HG02588 (cell line): ENCODE measurements at regions not wholly inside any gene's neighbourhood (a gene's known extent, or its start where the extent isn't known, plus 50 kb on each side); places are given as distances from the start of the nearest gene placed in this dataset.
"Not testable (repeated sequence)": the region's sequence is repeated elsewhere in the genome, so short reads cannot be mapped to it uniquely, and the experiment has no call there.

Source experiments
- ATAC-seq: cut with Tn5 transposase; IDR thresholded peaks from one replicate; pipeline ENCODE4 v1.9.1; 2021; ENCODE audit warnings: mild to moderate bottlenecking, moderate library complexity; ENCODE audit not compliant: unreplicated experiment

DNA sequence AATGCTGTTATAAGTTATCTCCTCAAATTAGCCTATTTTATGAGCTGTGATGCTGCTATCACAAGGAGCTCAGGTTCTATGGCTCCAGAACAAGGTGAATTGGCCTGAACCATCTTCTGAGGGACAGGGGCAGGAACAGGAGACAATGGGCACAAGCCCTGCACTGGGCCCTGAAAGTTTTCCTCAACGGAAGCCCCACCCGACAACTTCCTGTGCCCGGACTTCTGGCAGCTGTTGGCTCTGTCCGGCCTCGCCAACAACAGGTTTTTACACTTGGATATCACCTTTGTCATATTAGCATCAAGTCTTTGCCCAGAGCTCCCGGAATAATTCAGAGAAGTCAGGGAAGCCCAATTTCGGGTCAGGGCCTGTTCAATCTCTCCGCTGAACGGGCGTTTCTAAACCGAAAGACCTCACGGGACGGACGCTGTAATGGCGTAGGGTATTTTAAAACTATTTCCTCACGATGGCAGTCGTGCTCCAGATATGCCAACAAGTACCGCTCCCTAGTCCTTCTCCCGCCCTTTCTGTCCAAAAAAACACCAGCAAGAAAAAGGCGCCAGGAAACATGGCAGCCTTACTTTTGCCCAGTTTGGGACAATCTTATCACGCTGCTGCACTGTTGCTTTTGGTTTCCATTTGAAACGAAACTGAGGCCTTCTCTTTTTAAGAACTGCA lies 201.0 kb upstream of the STK26 start:
- ATAC-seq: no peak

DNA sequence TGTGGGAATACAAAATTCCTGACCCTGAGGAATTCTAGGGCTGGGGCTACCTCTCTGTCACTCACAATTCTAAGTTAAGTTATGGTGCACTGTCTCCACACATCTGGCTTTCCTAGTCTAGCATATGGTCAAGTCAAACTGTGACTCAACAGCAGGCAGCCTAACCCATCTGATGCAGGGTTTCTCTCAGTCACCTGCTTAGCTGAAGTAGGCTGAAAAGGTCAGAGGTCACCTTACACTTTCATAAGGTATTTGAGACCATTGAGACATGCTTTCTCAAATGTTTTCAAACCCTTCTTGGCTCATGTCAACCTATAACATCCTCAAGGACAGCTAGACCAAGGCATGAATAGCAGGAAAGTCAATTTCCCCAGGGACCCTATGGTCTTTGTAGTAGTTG lies 196.5 kb upstream of the STK26 start:
- no peak for ATAC-seq

DNA sequence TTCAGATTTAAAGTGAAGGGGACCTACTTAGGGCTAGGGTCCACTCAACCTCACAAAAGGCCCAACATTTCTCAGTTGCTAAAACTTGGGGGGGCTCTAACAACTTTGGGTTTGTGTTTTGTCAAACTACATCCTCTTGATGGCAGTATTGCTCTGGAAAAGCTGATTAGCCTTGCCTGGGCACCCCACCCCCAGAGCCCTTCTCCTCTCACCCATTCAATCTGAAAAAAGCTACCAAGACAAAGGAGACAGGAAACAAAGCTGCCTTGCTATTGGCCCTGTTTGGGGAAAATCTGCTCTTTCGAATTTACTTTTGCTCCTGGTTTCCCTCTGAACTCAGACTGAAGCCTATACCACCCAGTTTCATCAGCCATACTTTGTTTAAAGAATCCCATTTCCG lies 195.2 kb upstream of the STK26 start:
- ATAC-seq: peak; percentile 64

DNA sequence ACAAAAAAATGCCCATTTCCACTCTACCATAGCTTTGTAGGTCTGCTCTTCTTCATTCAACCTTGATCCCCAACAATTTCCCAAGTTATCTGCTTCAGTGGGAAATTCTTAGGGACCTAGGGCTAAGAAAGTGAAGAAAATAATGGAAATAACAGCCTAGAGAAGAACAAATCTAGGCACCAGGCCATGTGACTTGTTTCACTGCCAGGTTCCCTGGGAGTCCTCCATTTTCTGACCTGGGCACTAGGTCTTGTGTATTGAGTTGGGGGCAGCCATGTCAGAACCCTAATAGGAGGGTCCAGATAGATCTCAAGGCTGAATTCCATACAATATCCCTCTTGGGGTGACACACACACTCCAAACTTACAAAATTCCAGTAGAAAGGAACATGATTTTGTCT lies 194.6 kb upstream of the STK26 start:
- no peak for ATAC-seq

DNA sequence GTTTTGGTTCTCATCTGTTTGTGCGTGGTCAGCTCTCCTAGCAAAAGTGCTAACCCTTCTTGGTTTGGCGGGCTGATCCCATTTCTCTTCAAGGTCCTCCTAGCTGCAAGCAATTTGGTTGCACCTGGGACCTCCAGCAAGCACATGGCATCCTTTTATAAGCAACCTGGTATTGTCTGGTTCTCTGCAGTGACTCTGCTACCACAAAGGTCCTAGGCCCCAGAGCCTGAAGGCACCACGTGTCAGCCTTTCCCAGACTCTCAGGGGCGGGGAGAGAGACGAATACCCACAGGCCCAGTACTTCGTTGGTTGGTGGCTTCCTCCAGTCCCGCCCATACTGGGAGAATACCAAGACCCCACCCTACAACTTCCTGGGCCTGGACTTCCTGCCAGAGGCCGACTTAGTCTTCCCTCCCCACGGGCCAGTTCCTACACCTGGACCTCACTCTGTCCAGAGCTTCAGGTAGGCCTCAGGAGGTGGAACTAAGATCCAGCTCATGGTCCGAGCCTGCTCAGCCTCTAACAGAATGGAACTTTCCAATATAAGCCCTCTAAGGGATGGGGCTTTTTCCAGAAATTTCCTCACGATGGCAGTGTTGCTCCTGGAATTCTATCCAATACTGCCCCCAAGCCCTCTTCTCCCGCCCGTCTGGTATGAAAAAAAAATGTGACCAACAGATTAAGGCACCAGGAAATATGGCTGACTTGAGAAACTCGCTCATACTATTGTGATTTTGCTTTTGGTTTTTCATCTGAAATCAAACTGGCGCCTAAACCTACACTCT lies 192.5 kb upstream of the STK26 start:
- ATAC-seq: no peak

DNA sequence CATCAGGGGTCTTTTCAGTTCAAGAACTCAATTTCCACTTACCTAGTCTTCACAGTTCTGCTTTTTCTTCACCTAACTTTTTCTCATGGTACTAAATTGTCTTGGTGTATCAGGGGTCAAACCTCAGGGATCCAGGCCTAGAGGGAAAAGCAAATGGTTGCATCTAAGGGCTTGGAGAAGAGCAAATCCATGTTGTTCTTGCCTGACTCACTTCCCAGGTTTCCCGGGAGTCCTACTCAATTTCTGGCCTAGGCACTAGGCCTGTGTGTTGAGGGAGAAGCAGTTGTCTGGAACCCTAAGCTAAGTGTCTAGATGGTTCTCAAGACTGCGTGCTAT lies 191.9 kb upstream of the STK26 start:
- no peak for ATAC-seq

DNA sequence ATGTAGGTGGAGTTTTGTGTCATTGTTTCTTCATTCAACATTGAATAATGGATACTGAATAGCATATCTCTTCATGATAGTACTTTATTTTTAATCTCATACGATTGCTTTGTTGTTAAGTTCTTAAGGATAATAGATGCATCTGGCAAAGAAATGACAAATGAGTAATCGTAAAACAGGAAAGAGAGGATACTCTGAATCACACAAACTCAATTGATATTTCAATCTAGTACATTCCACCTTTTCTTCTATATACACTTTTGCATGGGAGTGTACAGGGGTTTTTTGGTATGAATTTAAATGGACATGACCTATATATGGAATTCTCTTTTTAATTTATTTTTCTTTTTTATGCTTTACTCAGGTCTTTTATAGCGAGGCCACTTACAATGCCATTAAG lies 186.9 kb upstream of the STK26 start:
- no peak for ATAC-seq

DNA sequence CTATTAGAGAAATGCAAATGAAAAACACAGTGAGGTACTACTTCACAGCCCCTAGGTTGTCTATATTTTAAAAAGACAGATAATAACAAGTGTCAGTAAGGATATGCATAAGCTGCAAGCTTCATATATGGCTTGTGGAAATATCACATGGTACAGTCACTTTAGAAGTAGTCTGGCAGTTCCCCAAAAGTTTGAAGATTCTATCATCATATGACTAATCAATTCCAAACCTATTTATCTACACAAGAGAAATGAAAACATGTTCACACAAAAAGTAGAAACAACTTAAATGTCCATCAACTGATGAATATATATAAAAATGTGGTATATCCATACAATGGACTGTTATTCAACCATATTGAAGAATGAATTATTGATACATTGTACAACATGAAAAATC lies 185.8 kb upstream of the STK26 start:
- ATAC-seq: no peak

DNA sequence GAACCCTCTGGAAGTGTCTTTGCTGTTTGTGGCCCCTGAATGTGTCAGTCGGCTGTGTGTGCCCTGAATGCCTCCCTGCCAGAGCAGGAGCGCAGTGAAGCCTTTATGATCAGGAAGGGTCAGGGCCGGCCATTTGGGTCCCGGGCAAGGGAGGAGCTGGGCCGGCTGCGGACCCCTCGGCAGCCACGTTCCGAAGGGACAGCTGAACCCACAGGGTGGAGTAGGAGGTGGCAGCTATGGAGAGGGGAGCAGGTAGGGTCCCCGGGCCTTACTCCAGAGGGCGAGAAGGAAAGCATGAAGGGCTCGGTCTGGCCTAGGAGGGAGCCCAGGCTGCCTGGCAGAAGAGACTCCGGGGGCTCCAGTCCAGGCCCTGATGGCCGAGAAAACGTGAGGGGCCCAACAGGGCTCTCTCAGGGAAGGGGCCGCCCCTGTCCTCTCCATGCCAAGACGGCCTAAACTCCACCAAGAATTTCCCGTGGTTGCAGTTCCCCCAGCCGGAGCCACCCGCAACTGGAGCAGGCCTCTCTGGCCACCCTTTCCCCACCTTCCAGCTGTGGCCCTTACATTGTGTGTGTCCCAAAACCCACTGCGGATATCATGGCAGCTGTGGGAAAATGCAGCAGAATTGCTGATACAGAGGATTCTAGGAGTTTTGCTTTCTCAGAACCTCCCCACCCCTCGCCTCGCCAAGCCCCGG lies 182.2 kb upstream of the STK26 start:
- ATAC-seq: no peak

DNA sequence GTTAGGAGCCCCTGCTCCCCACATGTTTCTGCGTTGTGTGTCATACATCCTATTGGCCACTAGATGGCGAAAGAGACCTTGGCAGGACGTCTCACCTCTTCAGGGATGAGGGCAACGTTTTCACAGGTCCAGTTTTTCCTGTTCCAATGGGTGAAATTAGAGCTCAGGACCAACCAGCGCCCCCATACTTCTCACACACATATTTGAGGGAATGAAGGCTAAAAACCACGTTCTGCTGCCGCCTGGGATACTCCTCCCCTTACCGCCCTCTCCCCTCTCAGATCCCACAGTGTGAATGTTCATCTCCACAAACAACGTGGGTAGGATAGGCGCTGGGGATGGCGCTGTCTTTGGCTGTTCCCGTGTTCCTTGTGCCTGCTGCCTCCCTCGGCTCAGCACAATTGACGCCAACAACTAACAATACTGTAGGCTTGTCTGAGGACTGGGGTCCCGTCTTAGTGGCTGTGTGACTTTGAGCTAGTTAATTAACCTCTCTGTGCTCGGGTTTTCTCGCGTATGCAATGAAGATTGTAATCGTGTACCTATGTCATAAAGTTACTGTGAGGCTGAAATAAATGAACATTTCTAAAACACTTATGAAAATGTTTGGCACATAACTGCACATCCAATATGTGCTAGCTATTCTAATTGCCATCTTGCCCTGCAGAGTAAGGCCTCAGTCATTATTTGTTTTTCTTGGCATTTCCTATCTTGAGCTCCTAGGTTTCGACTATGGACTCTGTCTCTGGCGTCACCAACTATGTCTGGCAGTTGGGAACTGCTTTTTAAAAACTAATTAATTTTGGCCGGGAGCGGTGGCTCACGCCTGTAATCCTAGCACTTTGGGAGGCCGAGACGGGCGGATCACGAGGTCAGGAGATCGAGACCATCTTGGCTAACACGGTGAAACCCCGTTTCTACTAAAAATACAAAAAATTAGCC lies 181.3 kb upstream of the STK26 start:
- peak; percentile 70 for ATAC-seq

DNA sequence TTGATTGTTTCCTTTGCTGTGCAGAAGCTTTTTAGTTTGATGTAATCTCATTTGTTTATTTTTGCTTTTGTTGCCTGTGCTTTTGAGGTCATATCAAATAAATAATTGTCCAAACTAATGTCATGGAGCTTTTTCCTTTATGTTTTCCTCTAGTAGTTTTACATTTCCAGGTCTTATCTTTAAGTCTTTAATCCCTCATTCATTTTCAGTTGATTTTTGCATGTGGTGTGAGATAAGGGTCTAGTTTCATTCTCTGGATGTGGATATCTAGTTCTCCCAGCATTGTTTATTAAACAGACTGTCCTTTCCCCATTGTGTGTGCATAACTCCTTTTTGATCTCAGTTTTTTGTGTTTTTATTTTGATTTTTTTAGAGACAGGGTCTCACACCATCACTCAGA lies 179.1 kb upstream of the STK26 start:
- ATAC-seq: no peak

DNA sequence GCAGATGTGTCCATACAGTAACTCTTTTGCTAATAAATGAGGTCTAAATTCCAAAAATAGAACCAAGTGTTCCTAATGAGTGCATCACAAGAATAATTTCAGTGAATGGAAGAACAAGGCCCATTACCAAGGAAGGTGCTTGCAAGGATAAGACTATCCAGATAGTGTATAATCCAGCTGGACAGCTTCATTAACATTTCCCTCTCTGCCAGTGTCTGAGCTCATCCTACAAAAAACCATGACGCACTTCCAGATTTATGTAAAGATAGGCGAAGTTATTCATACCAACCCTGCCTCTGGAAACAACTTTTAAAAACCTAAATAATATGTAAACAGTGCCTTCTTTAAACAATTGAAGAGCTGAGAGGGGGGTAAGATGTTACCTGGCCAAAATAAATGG lies 177.9 kb upstream of the STK26 start:
- ATAC-seq: no peak

DNA sequence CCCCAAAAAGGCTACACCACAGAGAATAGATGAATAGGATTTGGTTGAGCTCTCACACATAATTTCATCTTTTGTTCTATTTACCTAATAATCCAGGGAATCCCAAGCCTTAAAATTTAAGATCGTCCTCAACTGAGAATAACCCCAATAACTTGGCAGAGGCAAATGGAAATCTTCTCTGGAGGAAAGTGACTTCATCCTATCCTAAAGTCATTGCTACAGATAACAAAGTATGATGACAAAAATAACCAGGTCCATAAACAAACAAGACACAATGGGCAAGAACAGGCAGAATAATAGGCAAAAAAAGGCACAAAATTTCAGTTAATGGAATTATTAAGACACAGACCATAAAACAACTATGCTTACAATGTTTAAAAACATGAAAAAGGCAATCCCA lies 177.3 kb upstream of the STK26 start:
- ATAC-seq: no peak

DNA sequence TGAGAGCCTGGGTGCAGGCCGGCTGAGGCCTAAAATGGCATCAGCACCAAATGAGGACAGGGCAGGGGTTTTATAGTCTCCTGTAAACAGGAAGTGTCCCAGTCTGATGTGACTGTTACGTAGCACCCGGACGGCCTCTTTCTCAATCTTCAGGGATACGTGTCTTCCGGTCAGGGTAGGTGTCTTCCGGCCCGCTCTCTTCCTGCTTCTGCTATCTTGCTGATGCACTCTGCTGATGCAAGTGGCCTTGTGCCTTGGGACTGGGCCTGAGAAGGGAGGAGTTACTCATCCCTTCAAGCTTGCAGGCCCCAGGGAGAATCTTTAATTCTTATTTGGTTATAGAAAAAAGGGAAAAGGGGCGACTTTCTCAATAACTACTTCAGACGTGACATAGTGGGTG lies 172.1 kb upstream of the STK26 start:
- ATAC-seq: not testable (repeated sequence)

DNA sequence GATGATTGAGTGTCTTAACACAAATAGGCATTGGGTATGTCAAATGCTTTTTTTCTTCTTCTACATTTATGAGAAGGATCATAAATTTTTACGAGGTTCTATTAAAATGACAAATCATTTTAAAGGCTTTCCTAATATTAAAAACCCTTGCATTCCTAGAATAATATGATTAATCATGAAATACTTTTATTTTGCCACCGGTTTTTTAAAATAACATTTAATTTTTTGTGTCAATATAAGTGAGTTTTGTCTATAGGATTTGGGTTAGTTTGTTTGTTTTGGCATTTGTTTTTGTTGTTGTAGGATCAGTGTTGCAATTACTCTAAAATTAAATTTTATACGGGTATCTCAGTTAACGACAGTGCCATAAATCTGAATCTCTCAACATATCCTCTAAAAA lies 169.7 kb upstream of the STK26 start:
- no peak for ATAC-seq

DNA sequence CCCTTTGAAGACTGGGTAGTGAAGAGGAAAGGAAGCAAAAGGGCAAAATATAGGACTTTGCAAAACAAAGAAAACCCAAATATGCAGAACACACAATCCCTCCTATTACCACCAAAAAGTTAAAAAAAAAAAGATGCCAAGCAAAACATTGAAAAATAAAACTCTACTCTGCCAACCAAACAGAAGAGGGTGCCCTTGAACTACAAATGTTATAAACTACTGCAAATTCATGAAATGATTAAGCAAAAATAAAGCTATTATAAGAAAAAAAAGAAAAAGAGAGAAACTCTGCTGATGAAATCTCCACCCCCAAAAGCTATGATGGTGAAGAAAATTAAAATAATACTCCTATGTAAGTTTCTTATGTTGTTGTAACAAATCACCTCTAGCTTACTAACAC lies 168.5 kb upstream of the STK26 start:
- ATAC-seq: no peak

DNA sequence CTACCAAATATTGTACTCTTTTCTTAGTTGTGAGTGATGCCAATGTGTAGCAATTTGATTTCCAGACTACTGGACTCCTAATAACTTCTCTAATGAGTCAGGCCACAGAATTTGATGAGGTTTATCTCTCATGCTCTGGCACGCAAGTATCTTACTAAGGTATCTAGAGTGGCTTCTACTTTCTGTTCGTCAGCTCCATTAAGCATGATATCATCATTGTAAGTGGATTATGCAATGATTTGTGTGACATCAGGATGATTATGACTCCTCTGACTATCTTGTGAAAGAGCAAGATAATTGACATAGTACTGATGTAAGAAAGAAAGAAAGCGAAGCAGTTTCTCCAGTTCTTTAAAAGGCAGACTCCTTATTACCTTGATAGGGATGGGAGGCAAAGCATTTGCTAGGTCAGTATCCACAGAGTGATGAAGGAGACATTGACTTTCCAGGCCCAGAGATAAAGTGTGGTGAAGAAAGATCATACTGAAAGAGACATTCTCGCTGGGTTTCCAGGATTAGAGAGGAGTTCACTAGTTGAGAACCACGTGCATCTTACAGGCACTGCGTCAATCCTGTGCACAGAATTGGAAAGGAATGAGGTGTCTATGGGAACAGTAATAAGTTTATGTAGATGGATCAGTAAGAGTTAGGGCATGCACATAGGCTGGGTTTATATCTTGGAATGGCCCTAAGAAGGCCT lies 161.9 kb upstream of the STK26 start:
- no peak for ATAC-seq

DNA sequence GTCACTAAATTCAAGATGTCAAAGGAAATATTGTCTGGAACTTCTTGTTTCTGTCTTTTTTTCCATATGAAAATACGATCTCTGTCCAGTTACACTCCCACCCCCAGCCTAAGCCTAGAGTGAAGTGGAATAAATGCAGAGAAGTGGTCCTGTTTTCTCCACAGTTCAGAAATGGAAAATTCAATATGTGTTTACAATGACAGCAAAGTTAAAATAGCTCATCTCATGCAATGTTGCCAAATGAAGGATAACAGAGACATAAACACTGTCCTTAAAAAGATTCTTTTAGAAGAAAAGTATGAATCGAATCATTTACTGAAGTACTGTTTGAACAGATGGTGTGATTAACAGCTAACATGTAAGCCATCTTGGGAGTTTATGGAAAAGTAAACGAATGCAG lies 160.8 kb upstream of the STK26 start:
- no peak for ATAC-seq

DNA sequence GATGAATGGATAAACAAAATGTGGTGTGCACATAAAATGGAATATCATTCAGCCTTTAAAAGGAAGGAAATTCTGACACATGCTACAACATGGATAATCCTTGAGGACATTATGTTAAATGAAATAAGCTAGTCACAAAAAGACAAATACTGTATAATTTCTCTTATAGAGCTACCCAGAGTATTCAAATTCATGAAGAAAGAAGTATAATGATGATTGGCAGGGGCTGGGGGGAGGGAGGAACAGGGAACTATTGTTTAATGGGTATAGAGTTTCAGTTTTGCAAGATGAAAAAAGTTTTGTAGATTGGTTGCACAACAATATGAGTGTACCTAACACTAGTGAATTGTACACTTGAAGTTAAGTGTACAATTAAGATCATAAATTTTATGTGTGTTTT lies 153.9 kb upstream of the STK26 start:
- ATAC-seq: no peak

DNA sequence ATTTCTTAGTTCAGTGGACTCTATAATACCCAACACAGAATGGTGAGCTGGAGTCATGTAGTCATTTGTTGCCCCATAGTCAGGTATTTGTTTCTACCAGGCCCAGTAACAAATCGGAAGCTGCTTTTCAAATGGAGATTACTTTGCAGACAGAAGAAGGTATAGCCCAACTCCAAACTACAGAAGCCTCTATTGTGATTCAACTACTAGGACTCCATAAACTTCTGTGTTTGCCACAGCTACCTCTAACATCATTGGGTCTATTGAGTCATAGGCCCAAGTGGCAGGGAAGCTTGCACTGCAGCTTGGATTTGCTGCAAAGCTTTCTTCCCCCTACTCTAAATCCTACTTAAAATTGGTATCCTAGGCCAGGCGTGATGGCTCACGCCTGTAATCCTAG lies 148.8 kb upstream of the STK26 start:
- ATAC-seq: no peak

DNA sequence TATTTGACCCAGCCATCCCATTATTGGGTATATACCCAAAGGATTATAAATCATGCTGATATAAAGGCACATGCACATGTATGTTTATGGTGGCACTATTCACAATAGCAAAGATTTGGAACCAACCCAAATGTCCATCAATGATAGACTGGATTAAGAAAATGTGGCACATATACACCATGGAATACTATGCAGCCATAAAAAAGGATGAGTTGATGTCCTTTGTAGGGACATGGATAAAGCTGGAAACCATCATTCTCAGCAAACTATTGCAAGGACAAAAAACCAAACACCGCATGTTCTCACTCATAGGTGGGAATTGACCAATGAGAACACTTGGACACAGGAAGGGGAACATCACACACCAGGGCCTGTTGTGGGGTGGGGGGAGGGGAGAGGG lies 147.3 kb upstream of the STK26 start:
- ATAC-seq: not testable (repeated sequence)
